ENCODE measurements at regions not wholly inside any gene's neighbourhood (a gene's known extent, or its start where the extent isn't known, plus 50 kb on each side); places are given as distances from the start of the nearest gene placed in this dataset.

DNA sequence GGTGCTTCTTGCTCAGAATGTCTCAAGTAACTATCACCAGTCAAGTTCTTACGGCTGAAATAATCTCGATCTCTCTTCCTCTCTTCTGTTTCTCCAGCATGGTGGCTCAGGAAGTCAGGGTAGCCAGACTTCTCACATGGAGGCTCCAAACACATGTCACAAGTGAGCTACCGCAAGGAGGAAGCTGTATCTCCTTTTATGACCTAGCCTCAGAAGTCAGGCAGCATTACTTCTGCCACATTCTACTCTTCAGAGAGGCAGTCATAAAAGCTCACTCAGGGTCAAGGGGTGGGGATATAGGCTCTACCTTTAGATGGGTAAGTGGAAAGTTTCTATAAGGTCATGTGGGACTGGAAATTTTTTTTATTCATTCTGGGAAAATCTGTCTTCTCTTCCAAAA, 86.6 kb upstream of the NEO1 start:
- DNase-seq (ENCODE audit: low spot score in 2 of 2): no peak
- no peak overlapping the region for H3K4me3 ChIP-seq (ENCODE audit: low read depth, poor library complexity, severe bottlenecking)
- WGBS, 2 donors: 86 to 88% methylated on average over 3 of the region's 3 CpGs
- TF ChIP-seq, protein P1, sequence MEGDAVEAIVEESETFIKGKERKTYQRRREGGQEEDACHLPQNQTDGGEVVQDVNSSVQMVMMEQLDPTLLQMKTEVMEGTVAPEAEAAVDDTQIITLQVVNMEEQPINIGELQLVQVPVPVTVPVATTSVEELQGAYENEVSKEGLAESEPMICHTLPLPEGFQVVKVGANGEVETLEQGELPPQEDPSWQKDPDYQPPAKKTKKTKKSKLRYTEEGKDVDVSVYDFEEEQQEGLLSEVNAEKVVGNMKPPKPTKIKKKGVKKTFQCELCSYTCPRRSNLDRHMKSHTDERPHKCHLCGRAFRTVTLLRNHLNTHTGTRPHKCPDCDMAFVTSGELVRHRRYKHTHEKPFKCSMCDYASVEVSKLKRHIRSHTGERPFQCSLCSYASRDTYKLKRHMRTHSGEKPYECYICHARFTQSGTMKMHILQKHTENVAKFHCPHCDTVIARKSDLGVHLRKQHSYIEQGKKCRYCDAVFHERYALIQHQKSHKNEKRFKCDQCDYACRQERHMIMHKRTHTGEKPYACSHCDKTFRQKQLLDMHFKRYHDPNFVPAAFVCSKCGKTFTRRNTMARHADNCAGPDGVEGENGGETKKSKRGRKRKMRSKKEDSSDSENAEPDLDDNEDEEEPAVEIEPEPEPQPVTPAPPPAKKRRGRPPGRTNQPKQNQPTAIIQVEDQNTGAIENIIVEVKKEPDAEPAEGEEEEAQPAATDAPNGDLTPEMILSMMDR (IDR thresholded peaks at IDR 0.05): no peak
- TF ChIP-seq POLR2A (IDR thresholded peaks at IDR 0.05): no peak
- intact Hi-C loops (cut with DNase I; ENCODE audit: low total_unique reads): no loop called here

GRCh38 chr15:72964542-72964941, 87.7 kb upstream of the NEO1 start:
- 76 to 90% methylated on average over 1 of the region's 1 CpG for WGBS, 2 donors
- intact Hi-C loops (cut with DNase I; ENCODE audit: low total_unique reads): no loop called here
- TF ChIP-seq, protein P1 (IDR thresholded peaks at IDR 0.05): no peak
- no peak for TF ChIP-seq POLR2A (IDR thresholded peaks at IDR 0.05)
- H3K4me3 ChIP-seq (ENCODE audit: low read depth, poor library complexity, severe bottlenecking): no peak overlapping the region
- DNase-seq (ENCODE audit: low spot score in 2 of 2): no peak

GRCh38 chr15:72964135-72964534, 88.1 kb upstream of the NEO1 start:
- no peak for DNase-seq (ENCODE audit: low spot score in 2 of 2)
- no peak for TF ChIP-seq POLR2A (IDR thresholded peaks at IDR 0.05)
- TF ChIP-seq, protein P1 (IDR thresholded peaks at IDR 0.05): no peak
- intact Hi-C loops (cut with DNase I; ENCODE audit: low total_unique reads): no loop called here
- H3K4me3 ChIP-seq (ENCODE audit: low read depth, poor library complexity, severe bottlenecking): no peak overlapping the region

DNA sequence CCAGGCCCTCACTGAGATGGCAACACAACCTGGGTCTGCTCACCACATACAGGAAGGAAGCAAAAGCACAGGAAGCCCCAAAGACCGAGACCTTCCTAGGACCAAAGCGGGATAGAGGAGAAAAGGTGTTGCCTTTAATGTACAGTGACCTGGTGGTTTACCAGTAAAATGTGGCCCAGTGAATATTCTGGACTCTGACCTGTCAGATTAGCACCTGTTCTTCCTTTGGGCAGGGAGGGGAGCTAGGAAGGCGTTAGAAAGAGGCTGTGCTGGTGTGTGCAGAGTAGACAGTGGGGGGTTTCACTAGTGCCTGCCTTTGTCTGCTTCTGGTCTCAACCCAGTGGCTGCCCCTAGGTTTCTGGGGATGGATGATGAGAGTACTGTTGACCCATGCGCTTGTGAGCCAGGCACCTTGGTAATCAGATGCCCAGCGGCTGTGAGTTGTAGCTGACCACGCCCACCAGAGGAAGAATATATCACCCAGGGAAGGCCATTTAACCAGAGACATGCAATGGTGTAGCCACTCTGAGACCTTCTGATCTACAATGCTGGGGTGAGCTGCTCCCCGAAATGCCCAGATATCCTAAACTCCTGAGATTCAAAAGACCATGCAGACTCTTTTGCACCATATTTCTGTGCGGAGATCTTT, 90.1 kb upstream of the NEO1 start:
- intact Hi-C loops (cut with DNase I; ENCODE audit: low total_unique reads): no loop called here
- WGBS, 2 donors: 89 to 90% methylated on average over 8 of the region's 8 CpGs
- H3K4me3 ChIP-seq (ENCODE audit: low read depth, poor library complexity, severe bottlenecking): no peak overlapping the region
- TF ChIP-seq POLR2A (IDR thresholded peaks at IDR 0.05): no peak
- TF ChIP-seq, protein P1 (IDR thresholded peaks at IDR 0.05): no peak
- no peak for DNase-seq (ENCODE audit: low spot score in 2 of 2)

DNA sequence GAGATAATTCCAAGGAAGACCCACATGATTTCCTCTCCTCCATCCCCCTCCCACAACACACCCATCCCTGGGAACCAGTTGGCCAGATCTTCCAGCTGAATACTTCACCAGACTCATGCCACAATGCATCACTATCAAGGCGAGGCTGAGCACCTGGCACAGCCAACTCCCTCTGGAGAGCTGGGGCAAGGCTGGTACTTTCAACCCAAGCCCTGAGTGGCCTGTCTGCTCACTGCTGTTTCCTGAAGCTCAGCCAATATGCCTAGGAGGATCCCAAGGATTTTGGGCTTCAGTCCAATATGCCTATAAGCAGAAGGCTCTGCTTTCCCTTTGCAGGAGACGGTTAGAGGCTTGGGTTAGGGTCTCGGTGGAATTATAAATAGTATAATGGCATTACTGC, 90.9 kb upstream of the NEO1 start:
- DNase-seq (ENCODE audit: low spot score in 2 of 2): no peak
- no peak overlapping the region for H3K4me3 ChIP-seq (ENCODE audit: low read depth, poor library complexity, severe bottlenecking)
- TF ChIP-seq POLR2A (IDR thresholded peaks at IDR 0.05): no peak
- TF ChIP-seq, protein P1 (IDR thresholded peaks at IDR 0.05): no peak
- 64 to 68% methylated on average over 3 of the region's 3 CpGs for WGBS, 2 donors
- intact Hi-C loops (cut with DNase I; ENCODE audit: low total_unique reads): no loop called here

DNA sequence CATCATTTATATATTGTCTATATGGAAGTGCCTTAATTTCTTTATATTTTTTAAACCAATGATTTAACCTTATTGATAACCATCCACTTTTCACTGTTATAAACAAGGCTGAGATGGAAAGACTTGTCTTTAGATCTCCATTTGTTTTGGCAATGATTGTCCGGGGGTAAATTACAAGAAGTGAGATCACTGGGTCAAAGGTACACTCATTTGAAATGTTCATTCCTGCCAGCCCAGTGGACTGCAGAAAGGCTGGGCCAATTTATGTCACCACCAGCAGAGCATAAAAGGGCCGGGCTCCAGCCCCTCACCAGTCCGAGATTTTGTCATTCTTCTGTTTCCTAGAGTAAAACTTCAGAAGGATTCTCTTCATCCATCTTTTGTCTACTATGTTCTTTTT, 93.6 kb upstream of the NEO1 start:
- intact Hi-C loops (cut with DNase I; ENCODE audit: low total_unique reads): no loop called here
- no peak overlapping the region for H3K4me3 ChIP-seq (ENCODE audit: low read depth, poor library complexity, severe bottlenecking)
- TF ChIP-seq, protein P1 (IDR thresholded peaks at IDR 0.05): no peak
- no peak for TF ChIP-seq POLR2A (IDR thresholded peaks at IDR 0.05)
- no peak for DNase-seq (ENCODE audit: low spot score in 2 of 2)
- 73 to 81% methylated on average over 3 of the region's 3 CpGs for WGBS, 2 donors
